KMS-11 (cell line): ENCODE measurements at regions not wholly inside any gene's neighbourhood (a gene's known extent, or its start where the extent isn't known, plus 50 kb on each side); places are given as distances from the start of the nearest gene placed in this dataset.

Experiments
- H2AFZ ChIP-seq: fragments of 200-600 bp; sonication (generic); 2 replicates; pipeline ENCODE4 v1.6.1; 2016; ENCODE audit warnings: antibody characterized with exemption, mixed run types, low read depth
- H3K27ac ChIP-seq: fragments of 200-600 bp; sonication (generic); 2 replicates; pipeline ENCODE4 v1.6.1; 2016; ENCODE audit warnings: mild to moderate bottlenecking, mixed run types
- H3K27me3 ChIP-seq: fragments of 200-600 bp; sonication (generic); 2 replicates; pipeline ENCODE4 v1.6.1; 2017; ENCODE audit warnings: mild to moderate bottlenecking, low read depth, mixed run types, moderate library complexity; ENCODE audit not compliant: insufficient read depth
- H3K36me3 ChIP-seq: fragments of 200-600 bp; sonication (generic); 2 replicates; pipeline ENCODE4 v1.6.1; 2017; ENCODE audit warnings: mild to moderate bottlenecking, mixed run types; ENCODE audit not compliant: insufficient read depth
- H3K4me1 ChIP-seq: fragments of 200-600 bp; sonication (generic); 2 replicates; pipeline ENCODE4 v1.6.1; 2016; ENCODE audit warnings: mild to moderate bottlenecking, low read depth, mixed run types; ENCODE audit not compliant: poor library complexity, severe bottlenecking
- H3K4me2 ChIP-seq: fragments of 200-600 bp; sonication (generic); 2 replicates; pipeline ENCODE4 v1.7.0; 2016; ENCODE audit warnings: mild to moderate bottlenecking, mixed run types
- H3K4me3 ChIP-seq: fragments of 200-600 bp; sonication (generic); IDR thresholded peaks from 2 replicates; pipeline ENCODE4 v1.6.1; 2017; ENCODE audit warnings: low read depth, low read length, mixed read lengths; ENCODE audit not compliant: insufficient read depth
- H3K79me2 ChIP-seq: fragments of 200-600 bp; sonication (generic); 2 replicates; pipeline ENCODE4 v1.6.1; 2016; ENCODE audit warnings: low read depth, mixed run types; ENCODE audit not compliant: insufficient read depth
- H3K9ac ChIP-seq: fragments of 200-600 bp; sonication (generic); 2 replicates; pipeline ENCODE4 v1.6.1; 2016; ENCODE audit warnings: mild to moderate bottlenecking, mixed run types
- H4K20me1 ChIP-seq: fragments of 200-600 bp; sonication (generic); 2 replicates; pipeline ENCODE4 v1.6.1; 2016; ENCODE audit warnings: mild to moderate bottlenecking, mixed run types; ENCODE audit not compliant: insufficient read depth
- TF ChIP-seq, protein P1 (sequence below): fragments of 200-600 bp; sonication (generic); conservative IDR thresholded peaks from 2 replicates; pipeline ENCODE4 v1.6.1; 2017; ENCODE audit warnings: low read depth, mild to moderate bottlenecking, antibody characterized with exemption, low read length, moderate library complexity, mixed read lengths

DNA sequence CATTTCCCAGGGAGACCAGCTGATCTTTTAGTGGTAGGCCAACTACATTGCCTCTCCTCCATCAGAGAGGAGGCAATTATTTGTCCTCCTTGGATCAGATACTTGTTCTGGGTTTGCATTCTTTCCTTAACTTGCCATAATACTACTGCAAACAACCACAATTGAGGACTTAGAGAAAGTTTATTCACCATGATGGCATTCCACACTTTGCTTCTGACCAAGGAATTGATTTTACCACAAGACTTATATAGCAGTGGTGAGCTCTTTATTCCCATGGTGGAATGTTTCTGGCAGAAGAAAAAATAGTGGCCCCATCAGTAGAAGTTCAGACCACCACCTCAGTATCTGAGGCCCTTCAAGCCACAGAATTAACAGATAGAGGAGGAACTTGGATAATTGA, 123.9 kb upstream of the PPP3CA start:
- Histone ChIP-seq H4K20me1 (no peaks in the 10 kb centered on the region), H3K27me3 (no peaks in the 10 kb centered on the region), H3K27ac (no peak overlapping the region), H3K4me2 (no peak overlapping the region), H3K36me3 (no peaks in the 10 kb centered on the region), H3K9ac (no peak overlapping the region), H3K4me1 (no peaks in the 10 kb centered on the region), H3K4me3 (no peak overlapping the region), H2AFZ (no peak overlapping the region), H3K79me2 (no peaks in the 10 kb centered on the region)
- TF ChIP-seq, protein P1, sequence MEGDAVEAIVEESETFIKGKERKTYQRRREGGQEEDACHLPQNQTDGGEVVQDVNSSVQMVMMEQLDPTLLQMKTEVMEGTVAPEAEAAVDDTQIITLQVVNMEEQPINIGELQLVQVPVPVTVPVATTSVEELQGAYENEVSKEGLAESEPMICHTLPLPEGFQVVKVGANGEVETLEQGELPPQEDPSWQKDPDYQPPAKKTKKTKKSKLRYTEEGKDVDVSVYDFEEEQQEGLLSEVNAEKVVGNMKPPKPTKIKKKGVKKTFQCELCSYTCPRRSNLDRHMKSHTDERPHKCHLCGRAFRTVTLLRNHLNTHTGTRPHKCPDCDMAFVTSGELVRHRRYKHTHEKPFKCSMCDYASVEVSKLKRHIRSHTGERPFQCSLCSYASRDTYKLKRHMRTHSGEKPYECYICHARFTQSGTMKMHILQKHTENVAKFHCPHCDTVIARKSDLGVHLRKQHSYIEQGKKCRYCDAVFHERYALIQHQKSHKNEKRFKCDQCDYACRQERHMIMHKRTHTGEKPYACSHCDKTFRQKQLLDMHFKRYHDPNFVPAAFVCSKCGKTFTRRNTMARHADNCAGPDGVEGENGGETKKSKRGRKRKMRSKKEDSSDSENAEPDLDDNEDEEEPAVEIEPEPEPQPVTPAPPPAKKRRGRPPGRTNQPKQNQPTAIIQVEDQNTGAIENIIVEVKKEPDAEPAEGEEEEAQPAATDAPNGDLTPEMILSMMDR = no peak

- TF ChIP-seq, protein P1 = no peak
These were observed 117.3 kb upstream of the PPP3CA start for GRCh38 chr4:101464596-101464995.

DNA sequence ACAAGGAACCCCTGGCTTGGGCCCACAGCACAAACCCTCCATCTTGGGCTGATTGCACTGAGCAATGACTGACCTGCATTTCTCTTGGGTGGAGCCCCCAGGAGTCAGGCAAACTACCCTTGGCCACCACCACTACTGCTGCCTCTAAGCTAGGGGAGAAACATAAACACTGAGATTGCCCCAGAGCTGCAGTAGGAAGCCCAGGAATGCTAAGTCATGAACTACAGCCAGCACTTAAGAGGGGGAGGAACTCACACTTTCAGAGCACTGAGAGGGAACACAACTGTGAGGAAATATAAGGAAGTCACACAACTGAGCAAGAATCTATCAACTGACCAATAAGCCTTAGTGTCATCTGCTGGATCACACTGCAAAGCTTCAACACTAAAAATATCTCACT, 111.6 kb upstream of the PPP3CA start:
- H3K27me3 ChIP-seq = no peaks in the 10 kb centered on the region
- H3K4me2 ChIP-seq = no peak overlapping the region
- no peak overlapping the region for H3K4me3 ChIP-seq
- H3K4me1 ChIP-seq = no peaks in the 10 kb centered on the region
- H3K27ac ChIP-seq = no peak overlapping the region
- no peaks in the 10 kb centered on the region for H4K20me1 ChIP-seq
- H3K9ac ChIP-seq = no peak overlapping the region
- H3K79me2 ChIP-seq = no peaks in the 10 kb centered on the region
- no peak overlapping the region for H2AFZ ChIP-seq
- TF ChIP-seq, protein P1 = no peak
- H3K36me3 ChIP-seq = no peaks in the 10 kb centered on the region

More at GRCh38 chr4:101464596-101464995, 117.3 kb upstream of the PPP3CA start:
- no peaks in the 10 kb centered on the region; the same call in 1 of the 2 replicates for H3K36me3 ChIP-seq
- no peak overlapping the region for H3K4me2 ChIP-seq
- no peak overlapping the region for H3K27ac ChIP-seq
- H3K4me1 ChIP-seq = no peaks in the 10 kb centered on the region
- no peaks in the 10 kb centered on the region for H3K27me3 ChIP-seq
- H3K79me2 ChIP-seq = no peaks in the 10 kb centered on the region
- no peaks in the 10 kb centered on the region for H4K20me1 ChIP-seq
- H3K4me3 ChIP-seq = no peak overlapping the region
- no peak overlapping the region for H3K9ac ChIP-seq
- no peak overlapping the region for H2AFZ ChIP-seq

DNA sequence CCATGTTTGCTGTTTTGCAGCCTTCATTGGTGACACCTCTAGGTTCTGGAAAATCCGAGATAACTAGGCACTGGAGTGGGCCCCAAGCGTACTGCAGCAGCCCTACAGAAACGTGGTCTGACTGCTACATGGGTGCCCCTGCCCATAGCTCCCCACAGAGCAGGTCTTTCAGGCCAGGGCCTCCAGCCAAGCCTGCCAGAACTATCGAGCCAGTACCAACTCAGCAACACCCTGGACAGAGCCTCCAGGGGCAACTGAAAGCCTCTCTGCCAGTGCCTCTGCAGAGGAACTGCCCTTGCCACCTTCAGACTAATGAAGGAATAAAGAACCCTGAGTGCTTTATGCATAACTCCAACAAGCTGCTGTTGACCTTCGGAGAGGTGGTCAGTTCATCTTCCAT, 111.1 kb upstream of the PPP3CA start:
- no peak overlapping the region for H3K4me2 ChIP-seq
- H3K36me3 ChIP-seq = no peaks in the 10 kb centered on the region
- no peak overlapping the region for H3K4me3 ChIP-seq
- no peaks in the 10 kb centered on the region for H4K20me1 ChIP-seq
- no peak overlapping the region for H2AFZ ChIP-seq
- H3K79me2 ChIP-seq = no peaks in the 10 kb centered on the region
- no peak overlapping the region for H3K9ac ChIP-seq
- H3K27me3 ChIP-seq = no peaks in the 10 kb centered on the region
- TF ChIP-seq, protein P1 = no peak
- no peaks in the 10 kb centered on the region for H3K4me1 ChIP-seq
- H3K27ac ChIP-seq = no peak overlapping the region
